ENCODE measurements at regions not wholly inside any gene's neighbourhood (a gene's known extent, or its start where the extent isn't known, plus 50 kb on each side); places are given as distances from the start of the nearest gene placed in this dataset.

- H3K27ac Mint-ChIP-seq, result no peak overlapping the region
- H3K4me1 Mint-ChIP-seq, result no peaks in the 10 kb centered on the region
- H3K4me3 Mint-ChIP-seq, result no peak overlapping the region
- DNase-seq, result no peak
- H3K9me3 Mint-ChIP-seq, result no peaks in the 10 kb centered on the region
- no peaks in the 10 kb centered on the region for H3K36me3 Mint-ChIP-seq (ENCODE audit: low read depth)
- no peaks in the 10 kb centered on the region for H3K27me3 Mint-ChIP-seq (ENCODE audit: low read depth, poor library complexity)
- TF ChIP-seq, protein P1, sequence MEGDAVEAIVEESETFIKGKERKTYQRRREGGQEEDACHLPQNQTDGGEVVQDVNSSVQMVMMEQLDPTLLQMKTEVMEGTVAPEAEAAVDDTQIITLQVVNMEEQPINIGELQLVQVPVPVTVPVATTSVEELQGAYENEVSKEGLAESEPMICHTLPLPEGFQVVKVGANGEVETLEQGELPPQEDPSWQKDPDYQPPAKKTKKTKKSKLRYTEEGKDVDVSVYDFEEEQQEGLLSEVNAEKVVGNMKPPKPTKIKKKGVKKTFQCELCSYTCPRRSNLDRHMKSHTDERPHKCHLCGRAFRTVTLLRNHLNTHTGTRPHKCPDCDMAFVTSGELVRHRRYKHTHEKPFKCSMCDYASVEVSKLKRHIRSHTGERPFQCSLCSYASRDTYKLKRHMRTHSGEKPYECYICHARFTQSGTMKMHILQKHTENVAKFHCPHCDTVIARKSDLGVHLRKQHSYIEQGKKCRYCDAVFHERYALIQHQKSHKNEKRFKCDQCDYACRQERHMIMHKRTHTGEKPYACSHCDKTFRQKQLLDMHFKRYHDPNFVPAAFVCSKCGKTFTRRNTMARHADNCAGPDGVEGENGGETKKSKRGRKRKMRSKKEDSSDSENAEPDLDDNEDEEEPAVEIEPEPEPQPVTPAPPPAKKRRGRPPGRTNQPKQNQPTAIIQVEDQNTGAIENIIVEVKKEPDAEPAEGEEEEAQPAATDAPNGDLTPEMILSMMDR (IDR thresholded peaks at IDR 0.05), result no peak
Measured at GRCh38 chr14:80325112-80325511, 113.8 kb upstream of the DIO2 start.

GRCh38 chr14:80324649-80325048 is 113.3 kb upstream of the DIO2 start:
- peaks cover 4% of the 10 kb centered on the region for H3K9me3 Mint-ChIP-seq
- DNase-seq, result no peak
- TF ChIP-seq, protein P1 (IDR thresholded peaks at IDR 0.05), result no peak
- H3K27me3 Mint-ChIP-seq (ENCODE audit: low read depth, poor library complexity), result no peaks in the 10 kb centered on the region
- H3K4me1 Mint-ChIP-seq, result no peaks in the 10 kb centered on the region
- H3K4me3 Mint-ChIP-seq, result no peak overlapping the region
- no peak overlapping the region for H3K27ac Mint-ChIP-seq
- peaks cover 3% of the 10 kb centered on the region for H3K36me3 Mint-ChIP-seq (ENCODE audit: low read depth)

- Mint-ChIP-seq H3K27ac (no peak overlapping the region), H3K9me3 (peaks cover 15% of the 10 kb centered on the region), H3K4me3 (no peak overlapping the region), H3K27me3 (ENCODE audit: low read depth, poor library complexity) (no peaks in the 10 kb centered on the region), H3K4me1 (no peaks in the 10 kb centered on the region), H3K36me3 (ENCODE audit: low read depth) (peaks cover 11% of the 10 kb centered on the region)
- TF ChIP-seq, protein P1 (IDR thresholded peaks at IDR 0.05), result no peak
- DNase-seq, result no peak
Measured at GRCh38 chr14:80323038-80323665, 111.8 kb upstream of the DIO2 start.

GRCh38 chr14:80316441-80316840 is 105.1 kb upstream of the DIO2 start:
- H3K9me3 Mint-ChIP-seq, result peaks cover 15% of the 10 kb centered on the region
- H3K4me1 Mint-ChIP-seq, result peaks cover 18% of the 10 kb centered on the region
- H3K36me3 Mint-ChIP-seq (ENCODE audit: low read depth), result peaks cover 11% of the 10 kb centered on the region
- TF ChIP-seq, protein P1 (IDR thresholded peaks at IDR 0.05), result no peak
- DNase-seq, result no peak
- H3K4me3 Mint-ChIP-seq, result no peak overlapping the region
- no peaks in the 10 kb centered on the region for H3K27me3 Mint-ChIP-seq (ENCODE audit: low read depth, poor library complexity)
- peak overlapping the region; percentile 17 for H3K27ac Mint-ChIP-seq

- Mint-ChIP-seq H3K27ac (no peak overlapping the region), H3K36me3 (ENCODE audit: low read depth) (peaks cover 11% of the 10 kb centered on the region), H3K9me3 (peaks cover 15% of the 10 kb centered on the region), H3K4me3 (no peak overlapping the region), H3K27me3 (ENCODE audit: low read depth, poor library complexity) (no peaks in the 10 kb centered on the region), H3K4me1 (peaks cover 26% of the 10 kb centered on the region)
- TF ChIP-seq, protein P1 (IDR thresholded peaks at IDR 0.05), result no peak
- no peak for DNase-seq
Measured at GRCh38 chr14:80315681-80316080, 104.4 kb upstream of the DIO2 start.

- Mint-ChIP-seq H3K4me1 (peaks cover 37% of the 10 kb centered on the region), H3K27ac (peak overlapping the region; percentile 5), H3K36me3 (ENCODE audit: low read depth) (no peaks in the 10 kb centered on the region), H3K27me3 (ENCODE audit: low read depth, poor library complexity) (no peaks in the 10 kb centered on the region), H3K9me3 (peaks cover 2% of the 10 kb centered on the region), H3K4me3 (no peak overlapping the region)
- TF ChIP-seq, protein P1 (IDR thresholded peaks at IDR 0.05), result no peak
- DNase-seq, result no peak
Measured at GRCh38 chr14:80313806-80314205, 102.5 kb upstream of the DIO2 start.
